ENCODE measurements at regions not wholly inside any gene's neighbourhood (a gene's known extent, or its start where the extent isn't known, plus 50 kb on each side); places are given as distances from the start of the nearest gene placed in this dataset.
"Not testable (repeated sequence)": the region's sequence is repeated elsewhere in the genome, so short reads cannot be mapped to it uniquely, and the experiment has no call there.

DNA sequence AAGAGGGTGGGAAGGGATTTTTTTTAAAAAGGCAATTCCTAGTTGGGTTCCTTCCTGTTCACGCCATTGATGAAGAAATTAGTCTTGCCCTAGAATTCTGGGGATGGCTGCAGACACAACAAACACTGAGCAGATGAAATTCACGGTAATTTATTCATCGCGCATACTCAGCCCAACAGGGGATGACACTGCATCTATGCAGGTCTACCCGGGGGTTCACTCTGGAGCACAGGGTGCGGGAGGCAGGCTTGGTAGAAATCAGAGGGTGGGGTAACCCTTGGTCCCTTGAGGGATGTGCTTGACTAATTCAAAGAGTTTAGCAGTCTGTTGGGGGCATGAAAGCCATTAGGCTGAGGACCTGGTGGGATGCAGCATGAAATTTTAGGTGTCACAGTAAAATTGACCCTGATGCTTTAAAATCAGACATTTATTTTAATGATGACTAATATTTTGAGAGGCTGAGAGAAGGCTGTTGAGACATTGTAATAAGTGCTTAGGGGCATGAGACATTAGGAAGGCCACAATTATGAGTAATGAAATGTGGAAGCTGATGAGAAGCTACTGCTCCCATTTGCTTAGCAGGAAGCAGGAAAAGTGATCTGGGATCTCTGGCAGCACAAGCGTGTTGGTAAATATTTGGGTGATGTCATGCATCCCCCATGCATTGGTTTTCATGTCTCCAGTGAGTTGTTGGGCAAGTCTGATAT, 1800.3 kb upstream of the DEFB115 start:
- TF ChIP-seq, protein P1, sequence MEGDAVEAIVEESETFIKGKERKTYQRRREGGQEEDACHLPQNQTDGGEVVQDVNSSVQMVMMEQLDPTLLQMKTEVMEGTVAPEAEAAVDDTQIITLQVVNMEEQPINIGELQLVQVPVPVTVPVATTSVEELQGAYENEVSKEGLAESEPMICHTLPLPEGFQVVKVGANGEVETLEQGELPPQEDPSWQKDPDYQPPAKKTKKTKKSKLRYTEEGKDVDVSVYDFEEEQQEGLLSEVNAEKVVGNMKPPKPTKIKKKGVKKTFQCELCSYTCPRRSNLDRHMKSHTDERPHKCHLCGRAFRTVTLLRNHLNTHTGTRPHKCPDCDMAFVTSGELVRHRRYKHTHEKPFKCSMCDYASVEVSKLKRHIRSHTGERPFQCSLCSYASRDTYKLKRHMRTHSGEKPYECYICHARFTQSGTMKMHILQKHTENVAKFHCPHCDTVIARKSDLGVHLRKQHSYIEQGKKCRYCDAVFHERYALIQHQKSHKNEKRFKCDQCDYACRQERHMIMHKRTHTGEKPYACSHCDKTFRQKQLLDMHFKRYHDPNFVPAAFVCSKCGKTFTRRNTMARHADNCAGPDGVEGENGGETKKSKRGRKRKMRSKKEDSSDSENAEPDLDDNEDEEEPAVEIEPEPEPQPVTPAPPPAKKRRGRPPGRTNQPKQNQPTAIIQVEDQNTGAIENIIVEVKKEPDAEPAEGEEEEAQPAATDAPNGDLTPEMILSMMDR (IDR thresholded peaks at IDR 0.05; ENCODE audit: insufficient read depth, low read length), result not testable (repeated sequence)
- TF ChIP-seq, protein P2, sequence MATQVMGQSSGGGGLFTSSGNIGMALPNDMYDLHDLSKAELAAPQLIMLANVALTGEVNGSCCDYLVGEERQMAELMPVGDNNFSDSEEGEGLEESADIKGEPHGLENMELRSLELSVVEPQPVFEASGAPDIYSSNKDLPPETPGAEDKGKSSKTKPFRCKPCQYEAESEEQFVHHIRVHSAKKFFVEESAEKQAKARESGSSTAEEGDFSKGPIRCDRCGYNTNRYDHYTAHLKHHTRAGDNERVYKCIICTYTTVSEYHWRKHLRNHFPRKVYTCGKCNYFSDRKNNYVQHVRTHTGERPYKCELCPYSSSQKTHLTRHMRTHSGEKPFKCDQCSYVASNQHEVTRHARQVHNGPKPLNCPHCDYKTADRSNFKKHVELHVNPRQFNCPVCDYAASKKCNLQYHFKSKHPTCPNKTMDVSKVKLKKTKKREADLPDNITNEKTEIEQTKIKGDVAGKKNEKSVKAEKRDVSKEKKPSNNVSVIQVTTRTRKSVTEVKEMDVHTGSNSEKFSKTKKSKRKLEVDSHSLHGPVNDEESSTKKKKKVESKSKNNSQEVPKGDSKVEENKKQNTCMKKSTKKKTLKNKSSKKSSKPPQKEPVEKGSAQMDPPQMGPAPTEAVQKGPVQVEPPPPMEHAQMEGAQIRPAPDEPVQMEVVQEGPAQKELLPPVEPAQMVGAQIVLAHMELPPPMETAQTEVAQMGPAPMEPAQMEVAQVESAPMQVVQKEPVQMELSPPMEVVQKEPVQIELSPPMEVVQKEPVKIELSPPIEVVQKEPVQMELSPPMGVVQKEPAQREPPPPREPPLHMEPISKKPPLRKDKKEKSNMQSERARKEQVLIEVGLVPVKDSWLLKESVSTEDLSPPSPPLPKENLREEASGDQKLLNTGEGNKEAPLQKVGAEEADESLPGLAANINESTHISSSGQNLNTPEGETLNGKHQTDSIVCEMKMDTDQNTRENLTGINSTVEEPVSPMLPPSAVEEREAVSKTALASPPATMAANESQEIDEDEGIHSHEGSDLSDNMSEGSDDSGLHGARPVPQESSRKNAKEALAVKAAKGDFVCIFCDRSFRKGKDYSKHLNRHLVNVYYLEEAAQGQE (IDR thresholded peaks at IDR 0.05; ENCODE audit: insufficient replicate concordance, low read depth), result not testable (repeated sequence)
- TF ChIP-seq SPI1 (IDR thresholded peaks at IDR 0.05; ENCODE audit: borderline replicate concordance, low read depth), result not testable (repeated sequence)

Measured in HL-60 (cell line).